Bronchial epithelial cell (primary cell): ENCODE measurements at regions not wholly inside any gene's neighbourhood (a gene's known extent, or its start where the extent isn't known, plus 50 kb on each side); places are given as distances from the start of the nearest gene placed in this dataset.

ENCODE experiments used
- DNase-seq: peaks from one replicate; pipeline ENCODE4 v3.0.0-alpha.2; 2010; ENCODE audit warnings: low read depth
- FAIRE-seq: peaks from 2 replicates; lab custom pipeline; 2011; peaks lifted over from hg19 to GRCh38; lab: Jason Lieb, UNC
- H3K27me3 ChIP-seq: 2 replicates; pipeline ENCODE4 v1.5.1; 2011; ENCODE audit warnings: low read length; ENCODE audit not compliant: control insufficient read depth, insufficient read depth
- H3K36me3 ChIP-seq: 2 replicates; pipeline ENCODE4 v1.5.1; 2011; ENCODE audit warnings: low read length; ENCODE audit not compliant: control insufficient read depth, insufficient read depth
- H3K4me3 ChIP-seq: 2 replicates; pipeline ENCODE4 v1.5.1; 2011; ENCODE audit warnings: mild to moderate bottlenecking, low read depth, low read length, control low read depth
- TF ChIP-seq, protein P1 (sequence below): IDR thresholded peaks from 2 replicates; pipeline ENCODE4 v1.5.1; 2011; ENCODE audit warnings: mild to moderate bottlenecking, moderate library complexity, low read length, control low read depth, inconsistent platforms; ENCODE audit not compliant: insufficient read depth, severe bottlenecking

DNA sequence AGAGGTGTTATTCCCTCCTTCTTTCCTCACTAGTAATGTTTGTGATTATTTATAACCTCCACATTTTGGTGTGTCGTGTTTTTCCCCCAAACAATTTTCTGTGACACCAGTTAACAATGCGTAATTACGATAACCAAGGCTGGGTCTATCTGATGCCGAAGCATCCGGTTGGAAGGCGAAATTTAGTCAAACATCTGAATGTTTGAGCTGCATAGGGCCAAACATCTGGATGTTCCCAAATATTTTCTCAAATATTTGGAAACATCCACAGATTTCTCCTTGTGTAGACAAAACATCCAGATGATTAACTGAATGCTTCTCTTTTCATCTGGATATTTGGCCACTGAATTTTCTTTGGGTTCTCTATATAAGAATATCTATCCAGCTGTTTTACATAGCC is 371.7 kb downstream of the NFIB start:
- no peaks in the 10 kb centered on the region for H3K36me3 ChIP-seq
- FAIRE-seq (no peak), DNase-seq (no peak)
- no peak overlapping the region for H3K4me3 ChIP-seq
- H3K27me3 ChIP-seq = no peaks in the 10 kb centered on the region
- TF ChIP-seq, protein P1, sequence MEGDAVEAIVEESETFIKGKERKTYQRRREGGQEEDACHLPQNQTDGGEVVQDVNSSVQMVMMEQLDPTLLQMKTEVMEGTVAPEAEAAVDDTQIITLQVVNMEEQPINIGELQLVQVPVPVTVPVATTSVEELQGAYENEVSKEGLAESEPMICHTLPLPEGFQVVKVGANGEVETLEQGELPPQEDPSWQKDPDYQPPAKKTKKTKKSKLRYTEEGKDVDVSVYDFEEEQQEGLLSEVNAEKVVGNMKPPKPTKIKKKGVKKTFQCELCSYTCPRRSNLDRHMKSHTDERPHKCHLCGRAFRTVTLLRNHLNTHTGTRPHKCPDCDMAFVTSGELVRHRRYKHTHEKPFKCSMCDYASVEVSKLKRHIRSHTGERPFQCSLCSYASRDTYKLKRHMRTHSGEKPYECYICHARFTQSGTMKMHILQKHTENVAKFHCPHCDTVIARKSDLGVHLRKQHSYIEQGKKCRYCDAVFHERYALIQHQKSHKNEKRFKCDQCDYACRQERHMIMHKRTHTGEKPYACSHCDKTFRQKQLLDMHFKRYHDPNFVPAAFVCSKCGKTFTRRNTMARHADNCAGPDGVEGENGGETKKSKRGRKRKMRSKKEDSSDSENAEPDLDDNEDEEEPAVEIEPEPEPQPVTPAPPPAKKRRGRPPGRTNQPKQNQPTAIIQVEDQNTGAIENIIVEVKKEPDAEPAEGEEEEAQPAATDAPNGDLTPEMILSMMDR = no peak

DNA sequence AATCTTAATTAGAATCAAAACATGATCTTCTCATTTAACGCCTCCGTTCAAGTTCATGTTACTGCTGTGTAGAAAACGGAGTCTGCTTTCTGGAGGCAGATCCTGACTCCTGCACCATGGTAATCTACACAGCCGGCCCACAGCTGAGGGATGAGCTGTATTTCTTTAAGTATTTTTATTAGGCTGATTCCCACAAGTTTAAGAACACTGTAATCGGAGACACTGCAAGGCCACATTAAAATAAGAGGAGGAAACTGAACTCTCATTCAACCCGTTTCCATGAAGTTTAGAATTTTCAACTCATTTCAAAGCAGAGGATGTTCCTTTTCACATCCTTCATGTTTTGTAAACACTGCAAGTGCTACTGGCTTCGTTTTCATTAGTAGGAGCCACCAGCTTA is 372.2 kb downstream of the NFIB start:
- TF ChIP-seq, protein P1 = no peak
- Histone ChIP-seq H3K36me3 (no peaks in the 10 kb centered on the region), H3K27me3 (no peaks in the 10 kb centered on the region), H3K4me3 (no peak overlapping the region)
- DNase-seq = no peak
- no peak for FAIRE-seq

DNA sequence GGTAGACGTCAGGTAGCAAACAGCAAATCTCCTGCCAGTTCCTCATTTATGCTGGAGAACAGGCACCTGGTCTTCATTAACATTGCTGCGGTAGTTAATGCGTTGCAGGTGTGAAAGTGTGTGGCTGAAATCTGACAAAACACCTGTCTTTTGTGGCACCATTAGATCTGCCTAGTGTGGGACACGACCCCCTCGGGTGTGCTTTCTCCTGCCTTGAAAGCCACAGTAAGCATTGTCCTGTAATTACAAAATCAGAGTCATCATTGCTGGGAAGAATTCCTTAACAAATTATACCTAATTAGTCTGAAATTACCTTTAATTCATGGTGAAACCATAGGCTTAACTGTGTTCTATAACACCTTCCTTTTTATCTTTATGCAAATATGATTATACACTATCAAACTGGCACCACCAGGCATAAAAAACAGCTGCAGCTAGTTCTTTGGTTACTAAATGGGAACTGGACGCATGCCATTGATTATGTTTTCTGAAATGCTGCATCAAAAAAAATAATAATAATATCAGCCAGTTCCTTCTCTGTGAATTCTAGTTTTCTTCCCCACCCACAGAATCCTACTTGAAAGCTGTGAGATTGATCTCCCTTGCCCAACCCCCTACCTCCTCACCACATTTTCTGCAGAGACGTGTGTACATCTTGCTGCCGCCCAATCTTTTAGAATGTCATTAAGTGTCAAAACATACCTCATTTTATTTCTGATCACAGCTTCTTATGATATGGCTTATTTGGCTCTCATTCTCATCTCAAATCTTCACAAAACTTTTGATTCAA is 374.0 kb downstream of the NFIB start:
- no peak overlapping the region for H3K4me3 ChIP-seq
- DNase-seq (no peak), FAIRE-seq (peak; percentile 80)
- H3K36me3 ChIP-seq = no peaks in the 10 kb centered on the region
- TF ChIP-seq, protein P1 = no peak
- H3K27me3 ChIP-seq = no peaks in the 10 kb centered on the region

DNA sequence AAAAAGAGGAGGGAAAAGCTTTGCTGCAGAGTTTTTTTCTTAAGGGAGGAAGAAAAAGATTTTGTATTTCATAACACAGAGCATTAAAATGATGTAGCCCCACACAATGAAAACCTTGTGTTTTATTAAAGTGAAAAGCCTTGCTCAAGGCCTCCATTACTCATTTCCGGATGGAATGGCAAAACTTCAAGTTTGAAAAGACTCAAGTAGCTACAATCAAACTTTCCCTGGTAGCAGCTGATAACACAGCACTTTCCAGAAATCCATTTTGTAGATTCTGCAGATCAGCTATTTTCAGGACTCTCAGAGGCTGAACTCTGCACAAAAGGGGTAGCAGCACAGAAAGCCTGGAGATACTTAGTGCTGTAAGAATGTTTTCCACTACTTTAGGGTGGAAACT is 374.8 kb downstream of the NFIB start:
- no peaks in the 10 kb centered on the region for H3K27me3 ChIP-seq
- TF ChIP-seq, protein P1 = no peak
- no peak overlapping the region for H3K4me3 ChIP-seq
- DNase-seq = peak; percentile 83
- H3K36me3 ChIP-seq = no peaks in the 10 kb centered on the region
- no peak for FAIRE-seq

DNA sequence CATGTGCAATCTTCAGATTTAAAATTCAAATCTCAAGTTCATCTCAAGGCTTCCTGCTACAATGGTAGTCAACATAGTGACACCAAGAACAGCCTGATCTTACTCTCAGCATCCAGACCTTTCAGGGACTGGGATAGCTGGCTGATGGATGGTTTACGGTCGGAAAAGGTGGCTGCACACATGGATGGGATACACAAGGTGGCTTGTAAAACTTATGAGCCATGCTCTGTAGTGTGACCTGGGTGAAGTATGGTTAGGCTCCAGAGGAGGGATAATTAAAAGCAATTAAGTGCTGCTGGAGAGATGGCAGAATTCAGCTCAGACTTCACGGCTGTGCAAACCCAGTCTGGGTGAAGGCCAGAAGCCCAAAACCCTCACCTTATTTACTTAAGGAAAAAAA is 379.5 kb downstream of the NFIB start:
- TF ChIP-seq, protein P1 = no peak
- no peak for FAIRE-seq
- no peak overlapping the region for H3K4me3 ChIP-seq

DNA sequence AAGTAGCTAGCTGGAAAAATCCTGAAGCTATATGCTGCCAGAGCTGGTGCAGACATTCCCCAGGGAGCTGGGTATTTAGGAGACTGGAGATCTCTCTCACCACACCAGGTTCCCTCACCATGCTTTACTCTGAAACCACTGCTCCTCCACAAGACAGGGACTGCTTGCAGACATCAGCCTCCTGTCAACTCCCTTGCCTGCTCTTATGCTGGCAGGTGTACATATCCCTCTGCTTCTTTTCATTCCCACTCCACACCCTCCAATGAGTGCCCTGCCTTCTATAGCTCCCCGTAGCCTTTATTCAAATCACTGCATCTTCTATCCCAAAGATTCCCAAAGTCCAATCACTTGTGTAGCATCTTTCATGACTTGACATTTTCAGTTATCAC is 380.7 kb downstream of the NFIB start:
- no peak for DNase-seq
- TF ChIP-seq, protein P1 = no peak
- Histone ChIP-seq H3K36me3 (no peaks in the 10 kb centered on the region), H3K27me3 (no peaks in the 10 kb centered on the region), H3K4me3 (no peak overlapping the region)
- no peak for FAIRE-seq

More for the DNA sequence above, 379.5 kb downstream of the NFIB start:
- DNase-seq = no peak
- Histone ChIP-seq H3K27me3 (no peaks in the 10 kb centered on the region), H3K36me3 (no peaks in the 10 kb centered on the region)
